ENCODE measurements at regions not wholly inside any gene's neighbourhood (a gene's known extent, or its start where the extent isn't known, plus 50 kb on each side); places are given as distances from the start of the nearest gene placed in this dataset.

DNA sequence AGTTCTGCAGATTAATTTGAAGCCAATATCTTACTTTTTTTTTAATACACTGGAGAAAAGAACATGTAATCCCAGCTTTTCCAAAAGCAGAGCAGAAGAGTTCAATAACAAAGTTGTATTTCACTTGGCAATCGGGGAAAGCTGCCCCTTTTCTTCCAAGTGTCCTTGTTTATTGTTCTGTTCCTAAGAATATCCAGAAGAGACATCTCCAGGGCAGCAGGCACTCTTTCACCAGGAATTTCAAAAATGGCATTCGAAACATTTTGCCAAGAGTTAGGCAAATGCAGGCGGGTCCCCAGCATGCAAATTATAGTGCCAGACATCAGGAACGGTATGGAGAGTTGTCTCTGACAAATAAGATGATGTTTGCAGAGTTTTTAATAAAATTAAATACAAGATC, 494.5 kb downstream of the BCOR start:
- DNase-seq: no peak
- H3K4me3 Mint-ChIP-seq: no peak overlapping the region
- no peaks in the 10 kb centered on the region for H3K27me3 ChIP-seq (ENCODE audit: control insufficient read depth, insufficient read depth, low read length, poor library complexity, severe bottlenecking)
- H3K27me3 Mint-ChIP-seq (ENCODE audit: insufficient read depth): no peaks in the 10 kb centered on the region
- H3K9ac ChIP-seq (ENCODE audit: extremely low read depth, low read length, poor library complexity, severe bottlenecking): no peak overlapping the region
- H3K4me1 ChIP-seq (ENCODE audit: control insufficient read depth, insufficient read depth, low read length): no peaks in the 10 kb centered on the region
- H3K4me3 ChIP-seq (ENCODE audit: low read length): no peak overlapping the region
- TF ChIP-seq, protein P1, sequence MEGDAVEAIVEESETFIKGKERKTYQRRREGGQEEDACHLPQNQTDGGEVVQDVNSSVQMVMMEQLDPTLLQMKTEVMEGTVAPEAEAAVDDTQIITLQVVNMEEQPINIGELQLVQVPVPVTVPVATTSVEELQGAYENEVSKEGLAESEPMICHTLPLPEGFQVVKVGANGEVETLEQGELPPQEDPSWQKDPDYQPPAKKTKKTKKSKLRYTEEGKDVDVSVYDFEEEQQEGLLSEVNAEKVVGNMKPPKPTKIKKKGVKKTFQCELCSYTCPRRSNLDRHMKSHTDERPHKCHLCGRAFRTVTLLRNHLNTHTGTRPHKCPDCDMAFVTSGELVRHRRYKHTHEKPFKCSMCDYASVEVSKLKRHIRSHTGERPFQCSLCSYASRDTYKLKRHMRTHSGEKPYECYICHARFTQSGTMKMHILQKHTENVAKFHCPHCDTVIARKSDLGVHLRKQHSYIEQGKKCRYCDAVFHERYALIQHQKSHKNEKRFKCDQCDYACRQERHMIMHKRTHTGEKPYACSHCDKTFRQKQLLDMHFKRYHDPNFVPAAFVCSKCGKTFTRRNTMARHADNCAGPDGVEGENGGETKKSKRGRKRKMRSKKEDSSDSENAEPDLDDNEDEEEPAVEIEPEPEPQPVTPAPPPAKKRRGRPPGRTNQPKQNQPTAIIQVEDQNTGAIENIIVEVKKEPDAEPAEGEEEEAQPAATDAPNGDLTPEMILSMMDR (conservative IDR thresholded peaks at IDR 0.05): no peak
- no peaks in the 10 kb centered on the region for H3K36me3 Mint-ChIP-seq (ENCODE audit: low read depth)
- 18 to 92% methylated on average over 2 to 4 of the region's 4 CpGs for WGBS, 2 experiments (ENCODE audit: insufficient coverage in 1 of 2, insufficient read length in 1 of 2)
- H3K36me3 ChIP-seq (ENCODE audit: control insufficient read depth, insufficient read depth, low read length): no peaks in the 10 kb centered on the region
- H3K4me1 Mint-ChIP-seq: peaks cover 3% of the 10 kb centered on the region
- no peaks in the 10 kb centered on the region for H3K9me3 ChIP-seq (ENCODE audit: control insufficient read depth, low read length)
- H3K27ac ChIP-seq (ENCODE audit: low read depth, low read length): no peak overlapping the region
- peaks cover 23% of the 10 kb centered on the region for H3K9me3 Mint-ChIP-seq
- H3K27ac Mint-ChIP-seq: no peak overlapping the region

DNA sequence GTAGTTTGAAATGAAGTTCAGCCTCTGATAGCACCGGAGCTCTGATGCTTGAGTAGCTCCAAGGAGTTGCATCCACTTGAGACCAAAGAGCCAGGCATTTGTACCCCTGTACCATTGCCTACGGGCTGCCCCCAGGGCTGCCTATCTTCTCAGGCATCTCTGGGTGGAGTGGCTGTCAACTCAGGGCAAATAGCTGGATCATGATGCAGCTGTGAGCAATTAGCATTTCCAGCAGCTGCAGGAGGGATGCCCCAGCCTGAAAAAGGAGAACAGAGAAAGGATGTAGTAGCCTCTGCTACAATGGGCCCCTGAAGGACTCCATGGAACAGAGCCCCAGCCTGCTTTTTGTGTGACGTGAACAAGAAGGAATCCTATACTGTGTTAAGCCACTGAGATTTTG, 492.6 kb downstream of the BCOR start:
- Mint-ChIP-seq H3K4me1 (peaks cover 3% of the 10 kb centered on the region), H3K9me3 (peaks cover 22% of the 10 kb centered on the region), H3K36me3 (ENCODE audit: low read depth) (no peaks in the 10 kb centered on the region), H3K27me3 (ENCODE audit: insufficient read depth) (peaks cover 2% of the 10 kb centered on the region), H3K4me3 (no peak overlapping the region), H3K27ac (no peak overlapping the region)
- TF ChIP-seq, protein P1 (conservative IDR thresholded peaks at IDR 0.05): no peak
- H3K9ac ChIP-seq (ENCODE audit: extremely low read depth, low read length, poor library complexity, severe bottlenecking): no peak overlapping the region
- no peaks in the 10 kb centered on the region for H3K27me3 ChIP-seq (ENCODE audit: control insufficient read depth, insufficient read depth, low read length, poor library complexity, severe bottlenecking)
- no peak for DNase-seq
- no peak overlapping the region for H3K27ac ChIP-seq (ENCODE audit: low read depth, low read length)
- no peaks in the 10 kb centered on the region for H3K9me3 ChIP-seq (ENCODE audit: control insufficient read depth, low read length)
- no peaks in the 10 kb centered on the region for H3K36me3 ChIP-seq (ENCODE audit: control insufficient read depth, insufficient read depth, low read length)
- H3K4me3 ChIP-seq (ENCODE audit: low read length): no peak overlapping the region
- no peaks in the 10 kb centered on the region for H3K4me1 ChIP-seq (ENCODE audit: control insufficient read depth, insufficient read depth, low read length)
- WGBS, 2 experiments (ENCODE audit: insufficient coverage in 1 of 2, insufficient read length in 1 of 2): 89% methylated on average over 3 of the region's 3 CpGs; no CpG with 5 or more reads in 1 of the 2 experiments

DNA sequence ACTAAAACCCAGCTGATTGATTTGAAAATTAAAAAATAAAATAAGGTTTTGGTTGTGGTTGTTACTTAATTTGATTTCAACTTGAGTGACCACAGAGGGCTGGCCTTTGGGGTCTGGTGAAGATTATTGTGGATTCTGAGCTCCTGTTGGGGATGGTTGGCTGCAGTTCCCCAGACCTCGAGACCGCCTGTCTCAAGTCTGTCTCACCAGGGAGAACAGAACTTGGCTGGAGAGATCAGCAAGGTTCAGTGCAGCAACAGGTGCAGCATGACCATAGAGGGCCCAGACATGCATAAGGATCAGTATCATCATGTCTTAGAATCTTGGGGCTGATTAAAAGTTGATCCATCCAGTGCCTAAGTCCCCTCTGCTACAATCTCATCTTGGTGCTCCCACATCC, 491.9 kb downstream of the BCOR start:
- H3K27me3 Mint-ChIP-seq (ENCODE audit: insufficient read depth): peaks cover 6% of the 10 kb centered on the region
- peaks cover 6% of the 10 kb centered on the region for H3K4me1 Mint-ChIP-seq
- no peak overlapping the region for H3K9ac ChIP-seq (ENCODE audit: extremely low read depth, low read length, poor library complexity, severe bottlenecking)
- H3K9me3 Mint-ChIP-seq: peaks cover 22% of the 10 kb centered on the region
- no peaks in the 10 kb centered on the region for H3K27me3 ChIP-seq (ENCODE audit: control insufficient read depth, insufficient read depth, low read length, poor library complexity, severe bottlenecking)
- no peak for DNase-seq
- no peak overlapping the region for H3K4me3 ChIP-seq (ENCODE audit: low read length)
- no peak overlapping the region for H3K4me3 Mint-ChIP-seq
- H3K36me3 ChIP-seq (ENCODE audit: control insufficient read depth, insufficient read depth, low read length): no peaks in the 10 kb centered on the region
- no peaks in the 10 kb centered on the region for H3K36me3 Mint-ChIP-seq (ENCODE audit: low read depth)
- no peaks in the 10 kb centered on the region for H3K4me1 ChIP-seq (ENCODE audit: control insufficient read depth, insufficient read depth, low read length)
- TF ChIP-seq, protein P1 (conservative IDR thresholded peaks at IDR 0.05): no peak
- H3K27ac ChIP-seq (ENCODE audit: low read depth, low read length): no peak overlapping the region
- 84% methylated on average over 2 of the region's 2 CpGs; no CpG with 5 or more reads in 1 of the 2 experiments for WGBS, 2 experiments (ENCODE audit: insufficient coverage in 1 of 2, insufficient read length in 1 of 2)
- H3K27ac Mint-ChIP-seq: no peak overlapping the region
- no peaks in the 10 kb centered on the region for H3K9me3 ChIP-seq (ENCODE audit: control insufficient read depth, low read length)

All from endodermal cell (in vitro differentiated cells).